ENCODE measurements at regions not wholly inside any gene's neighbourhood (a gene's known extent, or its start where the extent isn't known, plus 50 kb on each side); places are given as distances from the start of the nearest gene placed in this dataset.

- H2AFZ ChIP-seq (ENCODE audit: insufficient read depth, low read depth, low read length, poor library complexity, severe bottlenecking), result no peak overlapping the region
- H3K79me2 ChIP-seq (ENCODE audit: insufficient read depth, low read length), result no peaks in the 10 kb centered on the region
- Mint-ChIP-seq H3K4me1 (no peaks in the 10 kb centered on the region), H3K4me3 (no peak overlapping the region), H3K27ac (no peak overlapping the region), H3K27me3 (ENCODE audit: low read depth in 3 of 3) (peaks cover 0 to 1% (median 0%) of the 10 kb centered on the region in 3 donors), H3K9me3 (peaks cover 0 to 12% (median 5%) of the 10 kb centered on the region in 7 donors), H3K36me3 (no peaks in the 10 kb centered on the region)
- intact Hi-C loops (cut with micrococcal nuclease), result no loop called here
- H3K9me3 ChIP-seq (replicated peaks in 1 of 2; ENCODE audit: control insufficient read depth in 1 of 2, insufficient read depth in 1 of 2, low read length in 2 of 2), result peaks cover 0 to 10% of the 10 kb centered on the region in 2 donors
- WGBS (ENCODE audit: insufficient coverage), result 86% methylated on average over 19 of the region's 26 CpGs
- H3K4me2 ChIP-seq (replicated peaks; ENCODE audit: extremely low read depth, low read length, poor library complexity, severe bottlenecking), result no peak overlapping the region
- H3K4me1 ChIP-seq (ENCODE audit: control insufficient read depth in 1 of 2, insufficient read depth in 2 of 2, low read length in 2 of 2), result no peaks in the 10 kb centered on the region
- H3K27ac ChIP-seq (ENCODE audit: low read depth in 1 of 2, low read length in 2 of 2), result no peak overlapping the region
- no peak overlapping the region for H3K4me3 ChIP-seq (replicated peaks in 1 of 3; ENCODE audit: low read depth in 2 of 3, low read length in 3 of 3)
- no peaks in the 10 kb centered on the region for H3K36me3 ChIP-seq (replicated peaks in 1 of 2; ENCODE audit: control insufficient read depth in 1 of 2, insufficient read depth in 2 of 2, low read length in 2 of 2)
- H3K9ac ChIP-seq (ENCODE audit: insufficient read depth, low read length, poor library complexity, severe bottlenecking), result no peak overlapping the region
- no peaks in the 10 kb centered on the region for H4K20me1 ChIP-seq (ENCODE audit: insufficient read depth, low read length)
- DNase-seq, result no peak
- TF ChIP-seq, protein P1, sequence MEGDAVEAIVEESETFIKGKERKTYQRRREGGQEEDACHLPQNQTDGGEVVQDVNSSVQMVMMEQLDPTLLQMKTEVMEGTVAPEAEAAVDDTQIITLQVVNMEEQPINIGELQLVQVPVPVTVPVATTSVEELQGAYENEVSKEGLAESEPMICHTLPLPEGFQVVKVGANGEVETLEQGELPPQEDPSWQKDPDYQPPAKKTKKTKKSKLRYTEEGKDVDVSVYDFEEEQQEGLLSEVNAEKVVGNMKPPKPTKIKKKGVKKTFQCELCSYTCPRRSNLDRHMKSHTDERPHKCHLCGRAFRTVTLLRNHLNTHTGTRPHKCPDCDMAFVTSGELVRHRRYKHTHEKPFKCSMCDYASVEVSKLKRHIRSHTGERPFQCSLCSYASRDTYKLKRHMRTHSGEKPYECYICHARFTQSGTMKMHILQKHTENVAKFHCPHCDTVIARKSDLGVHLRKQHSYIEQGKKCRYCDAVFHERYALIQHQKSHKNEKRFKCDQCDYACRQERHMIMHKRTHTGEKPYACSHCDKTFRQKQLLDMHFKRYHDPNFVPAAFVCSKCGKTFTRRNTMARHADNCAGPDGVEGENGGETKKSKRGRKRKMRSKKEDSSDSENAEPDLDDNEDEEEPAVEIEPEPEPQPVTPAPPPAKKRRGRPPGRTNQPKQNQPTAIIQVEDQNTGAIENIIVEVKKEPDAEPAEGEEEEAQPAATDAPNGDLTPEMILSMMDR (IDR thresholded peaks at IDR 0.05), result no peak
- H3K27me3 ChIP-seq (ENCODE audit: control insufficient read depth in 2 of 2, insufficient read depth in 2 of 2, low read length in 2 of 2), result no peaks in the 10 kb centered on the region
These were observed 711.2 kb upstream of the SALL3 start for GRCh38 chr18:78268226-78268988.

DNA sequence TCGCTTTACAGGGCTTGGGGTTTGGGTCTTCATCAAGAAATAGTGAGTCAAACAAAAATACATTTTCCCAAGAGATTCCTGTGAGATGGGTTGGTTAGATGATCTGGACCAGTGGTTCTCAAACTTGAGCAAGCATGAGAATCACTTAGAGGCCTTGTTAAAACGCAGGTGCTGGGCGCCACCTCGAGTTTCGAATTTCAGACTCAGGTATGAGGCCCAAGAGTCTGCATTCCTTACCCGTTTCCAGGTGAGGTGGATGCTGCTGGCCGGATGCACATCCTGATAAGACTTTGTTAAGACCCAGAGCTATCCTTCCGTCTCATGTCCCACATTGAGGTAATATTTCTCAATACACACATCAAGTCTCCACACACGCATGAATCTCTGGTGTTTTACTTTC is 707.8 kb upstream of the SALL3 start:
- Histone ChIP-seq H2AFZ (ENCODE audit: insufficient read depth, low read depth, low read length, poor library complexity, severe bottlenecking) (no peak overlapping the region), H3K4me3 (replicated peaks in 1 of 3; ENCODE audit: low read depth in 2 of 3, low read length in 3 of 3) (no peak overlapping the region), H3K27ac (ENCODE audit: low read depth in 1 of 2, low read length in 2 of 2) (no peak overlapping the region), H3K9ac (ENCODE audit: insufficient read depth, low read length, poor library complexity, severe bottlenecking) (no peak overlapping the region), H3K36me3 (replicated peaks in 1 of 2; ENCODE audit: control insufficient read depth in 1 of 2, insufficient read depth in 2 of 2, low read length in 2 of 2) (no peaks in the 10 kb centered on the region), H3K79me2 (ENCODE audit: insufficient read depth, low read length) (no peaks in the 10 kb centered on the region), H3K27me3 (ENCODE audit: control insufficient read depth in 2 of 2, insufficient read depth in 2 of 2, low read length in 2 of 2) (no peaks in the 10 kb centered on the region), H4K20me1 (ENCODE audit: insufficient read depth, low read length) (no peaks in the 10 kb centered on the region), H3K4me2 (replicated peaks; ENCODE audit: extremely low read depth, low read length, poor library complexity, severe bottlenecking) (no peak overlapping the region), H3K4me1 (ENCODE audit: control insufficient read depth in 1 of 2, insufficient read depth in 2 of 2, low read length in 2 of 2) (no peaks in the 10 kb centered on the region), H3K9me3 (replicated peaks in 1 of 2; ENCODE audit: control insufficient read depth in 1 of 2, insufficient read depth in 1 of 2, low read length in 2 of 2) (peaks cover 0 to 10% of the 10 kb centered on the region in 2 donors)
- Mint-ChIP-seq H3K4me3 (no peak overlapping the region), H3K9me3 (peaks cover 3 to 12% (median 6%) of the 10 kb centered on the region in 7 donors), H3K36me3 (no peaks in the 10 kb centered on the region), H3K27me3 (ENCODE audit: low read depth in 3 of 3) (peaks cover 0 to 1% (median 0%) of the 10 kb centered on the region in 3 donors), H3K27ac (no peak overlapping the region), H3K4me1 (no peaks in the 10 kb centered on the region)
- intact Hi-C loops (cut with micrococcal nuclease), result no loop called here
- no peak for DNase-seq
- 92% methylated on average over 6 of the region's 9 CpGs for WGBS (ENCODE audit: insufficient coverage)
- TF ChIP-seq, protein P1 (IDR thresholded peaks at IDR 0.05), result no peak
